ENCODE measurements at regions not wholly inside any gene's neighbourhood (a gene's known extent, or its start where the extent isn't known, plus 50 kb on each side); places are given as distances from the start of the nearest gene placed in this dataset.
"Not testable (repeated sequence)": the region's sequence is repeated elsewhere in the genome, so short reads cannot be mapped to it uniquely, and the experiment has no call there.

- no peak for TF ChIP-seq REST (IDR thresholded peaks at IDR 0.05)
- no peak for TF ChIP-seq NR2F2 (IDR thresholded peaks at IDR 0.05)
- TF ChIP-seq HNF4A (conservative IDR thresholded peaks at IDR 0.05), result no peak
- TF ChIP-seq MAX (IDR thresholded peaks at IDR 0.05), result no peak
- no peak for TF ChIP-seq TAF1 (conservative IDR thresholded peaks at IDR 0.05)
- TF ChIP-seq HNF4G (IDR thresholded peaks at IDR 0.05), result no peak
- TF ChIP-seq RXRA (IDR thresholded peaks at IDR 0.05), result no peak
Observed at GRCh38 chr12:91877022-91877421, 268.6 kb downstream of the BTG1 start (continued).

GRCh38 chr12:91875671-91876070 lies 270.0 kb downstream of the BTG1 start:
- not testable (repeated sequence) for H3K36me3 ChIP-seq (ENCODE audit: control insufficient read depth in 4 of 4, insufficient read depth in 3 of 4, low read depth in 1 of 4, low read length in 3 of 4); H3K27me3 ChIP-seq (ENCODE audit: control insufficient read depth in 4 of 4, insufficient read depth in 4 of 4, low read length in 3 of 4); H3K4me3 ChIP-seq (ENCODE audit: low read depth in 1 of 3, low read length in 3 of 3); H3K27ac ChIP-seq (ENCODE audit: low read depth in 1 of 2, low read length in 2 of 2); H3K9me3 ChIP-seq (ENCODE audit: control insufficient read depth in 4 of 4, low read length in 3 of 4); DNase-seq (ENCODE audit: low spot score)
- WGBS, result 93% methylated on average over 3 of the region's 3 CpGs
- peak overlapping the region in 1 of 2 donors; percentile 6 for H3K9ac ChIP-seq (ENCODE audit: low read depth in 1 of 2, low read length in 2 of 2)
- H3K4me1 ChIP-seq (ENCODE audit: control insufficient read depth in 4 of 4, insufficient read depth in 4 of 4, low read length in 3 of 4), result peaks cover 6 to 10% (median 9%) of the 10 kb centered on the region in 4 donors

- DNase-seq (ENCODE audit: low spot score), result no peak
- Histone ChIP-seq H3K27ac (ENCODE audit: low read depth in 1 of 2, low read length in 2 of 2) (no peak overlapping the region), H3K36me3 (ENCODE audit: control insufficient read depth in 4 of 4, insufficient read depth in 3 of 4, low read depth in 1 of 4, low read length in 3 of 4) (no peaks in the 10 kb centered on the region), H3K4me1 (ENCODE audit: control insufficient read depth in 4 of 4, insufficient read depth in 4 of 4, low read length in 3 of 4) (peaks cover 6 to 10% (median 9%) of the 10 kb centered on the region in 4 donors), H3K27me3 (ENCODE audit: control insufficient read depth in 4 of 4, insufficient read depth in 4 of 4, low read length in 3 of 4) (no peaks in the 10 kb centered on the region), H3K9ac (ENCODE audit: low read depth in 1 of 2, low read length in 2 of 2) (no peak overlapping the region), H3K4me3 (ENCODE audit: low read depth in 1 of 3, low read length in 3 of 3) (no peak overlapping the region), H3K9me3 (ENCODE audit: control insufficient read depth in 4 of 4, low read length in 3 of 4) (no peaks in the 10 kb centered on the region)
- 96% methylated on average over 2 of the region's 2 CpGs for WGBS
- TF ChIP-seq RAD21 (IDR thresholded peaks at IDR 0.05), result no peak
- no peak for TF ChIP-seq CTCF (IDR thresholded peaks at IDR 0.05; ENCODE audit: low read depth, low read length, missing input control)
- no peak for TF ChIP-seq MAX (IDR thresholded peaks at IDR 0.05)
- TF ChIP-seq ZBTB33 (IDR thresholded peaks at IDR 0.05), result no peak
- no peak for TF ChIP-seq RXRA (IDR thresholded peaks at IDR 0.05)
- TF ChIP-seq HNF4G (IDR thresholded peaks at IDR 0.05), result no peak
- no peak for TF ChIP-seq JUND (IDR thresholded peaks at IDR 0.05)
- no peak for TF ChIP-seq YY1 (IDR thresholded peaks at IDR 0.05)
- TF ChIP-seq SP1 (IDR thresholded peaks at IDR 0.05), result no peak
- TF ChIP-seq GABPA (IDR thresholded peaks at IDR 0.05 in 1 of 2, conservative IDR thresholded peaks at IDR 0.05 in 1 of 2), result no peak
- no peak for TF ChIP-seq NR2F2 (IDR thresholded peaks at IDR 0.05)
- no peak for TF ChIP-seq FOXA1 (IDR thresholded peaks at IDR 0.05)
- TF ChIP-seq ATF3 (IDR thresholded peaks at IDR 0.05), result no peak
- no peak for TF ChIP-seq REST (IDR thresholded peaks at IDR 0.05)
- no peak for TF ChIP-seq EGR1 (IDR thresholded peaks at IDR 0.05; ENCODE audit: low read depth in 2 of 2)
- TF ChIP-seq TAF1 (conservative IDR thresholded peaks at IDR 0.05), result no peak
- no peak for TF ChIP-seq HNF4A (conservative IDR thresholded peaks at IDR 0.05)
- TF ChIP-seq FOXA2 (IDR thresholded peaks at IDR 0.05), result no peak
Observed at GRCh38 chr12:91874086-91874865, 271.4 kb downstream of the BTG1 start.

Measured in liver (tissue), 8 donors.